CD8-positive, alpha-beta memory T cell (primary cell): ENCODE measurements at regions not wholly inside any gene's neighbourhood (a gene's known extent, or its start where the extent isn't known, plus 50 kb on each side); places are given as distances from the start of the nearest gene placed in this dataset.

Experiments
- CTCF ChIA-PET: fragments of 350-600 bp; sonication (Branson Sonifier 250); formaldehyde crosslinking; loops from one replicate; lab custom pipeline; 2021; ENCODE audit warnings: antibody characterized with exemption; lab: Charles Lee
- POLR2A ChIA-PET: fragments of 350-600 bp; sonication (Branson Sonifier 250); formaldehyde crosslinking; loops from one replicate; lab custom pipeline; 2021; ENCODE audit warnings: antibody characterized with exemption; lab: Charles Lee
- DNase-seq, 5 donors: peaks; one replicate each; pipeline versions ENCODE4 v3.0.0 to v3.0.0-alpha.2; 2020 to 2022; ENCODE audit warnings: mixed read lengths in 1 of 5
- H3K27ac ChIP-seq: one replicate; pipeline ENCODE4 v1.7.0; 2013; ENCODE audit warnings: low read depth, mild to moderate bottlenecking, low read length, moderate library complexity
- H3K27me3 ChIP-seq: 2 replicates; pipeline ENCODE4 v1.7.0; 2013; ENCODE audit warnings: low read length, mild to moderate bottlenecking; ENCODE audit not compliant: insufficient read depth, poor library complexity, severe bottlenecking
- H3K36me3 ChIP-seq: 2 replicates; pipeline ENCODE4 v1.7.0; 2013; ENCODE audit warnings: mild to moderate bottlenecking, low read length, moderate library complexity; ENCODE audit not compliant: insufficient read depth
- H3K4me1 ChIP-seq: 2 replicates; pipeline ENCODE4 v1.7.0; 2013; ENCODE audit warnings: mild to moderate bottlenecking, low read length, moderate library complexity; ENCODE audit not compliant: insufficient read depth
- H3K4me3 ChIP-seq: 2 replicates; pipeline ENCODE4 v1.7.0; 2013; ENCODE audit warnings: mild to moderate bottlenecking, low read length
- H3K9me3 ChIP-seq: 2 replicates; pipeline ENCODE4 v1.7.0; 2013; ENCODE audit warnings: mild to moderate bottlenecking, low read length
- H3K27ac Mint-ChIP-seq, 8 donors: one replicate each; pipeline ENCODE4 v1.8.0; 2020 to 2021; ENCODE audit warnings: mixed read lengths in 8 of 8, mild to moderate bottlenecking in 6 of 8, inconsistent platforms in 3 of 8, moderate library complexity in 3 of 8
- H3K27me3 Mint-ChIP-seq, 2 donors: one replicate each; pipeline ENCODE4 v1.8.0; 2020 to 2021; ENCODE audit warnings: mixed read lengths in 2 of 2, mild to moderate bottlenecking in 1 of 2, moderate library complexity in 1 of 2
- H3K36me3 Mint-ChIP-seq, 3 donors: one replicate each; pipeline ENCODE4 v1.8.0; 2020 to 2021; ENCODE audit warnings: mixed read lengths in 3 of 3, inconsistent platforms in 1 of 3, mild to moderate bottlenecking in 1 of 3
- H3K4me1 Mint-ChIP-seq, 3 donors: one replicate each; pipeline ENCODE4 v1.8.0; 2020 to 2021; ENCODE audit warnings: mixed read lengths in 3 of 3, inconsistent platforms in 1 of 3, mild to moderate bottlenecking in 1 of 3
- H3K4me3 Mint-ChIP-seq, 7 donors: one replicate each; pipeline ENCODE4 v1.8.0; 2020 to 2021; ENCODE audit warnings: mixed read lengths in 7 of 7, mild to moderate bottlenecking in 6 of 7, moderate library complexity in 4 of 7, inconsistent platforms in 2 of 7
- H3K9me3 Mint-ChIP-seq, 5 donors: one replicate each; pipeline ENCODE4 v1.8.0; 2020 to 2022; ENCODE audit warnings: mixed read lengths in 5 of 5, mild to moderate bottlenecking in 3 of 5, moderate library complexity in 2 of 5, inconsistent platforms in 1 of 5

- H3K36me3 Mint-ChIP-seq, result no peaks in the 10 kb centered on the region
- CTCF ChIA-PET, result no interaction called here
- no peaks in the 10 kb centered on the region for H3K4me1 ChIP-seq
Measured at GRCh38 chr14:85093631-85094330, 436.2 kb upstream of the FLRT2 start.

DNA sequence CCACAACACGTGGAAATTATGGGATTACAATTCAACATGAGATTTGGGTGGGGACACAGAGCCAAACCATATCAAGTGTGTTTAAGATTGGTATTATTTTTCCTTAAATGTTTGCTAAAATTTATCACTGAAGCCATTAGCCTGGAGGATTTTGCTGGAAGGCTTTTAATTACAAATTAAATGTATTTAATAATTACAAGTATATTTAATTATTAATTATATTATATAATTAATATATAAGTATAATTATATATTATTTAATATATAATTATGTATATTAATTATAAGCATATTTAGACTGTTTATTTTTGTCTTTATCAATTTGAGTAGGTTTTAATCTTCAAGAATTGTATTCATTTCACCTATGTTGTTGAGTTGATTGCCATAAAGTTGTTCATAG, 427.4 kb upstream of the FLRT2 start:
- H3K4me1 ChIP-seq, result no peaks in the 10 kb centered on the region
- Mint-ChIP-seq H3K36me3 (no peaks in the 10 kb centered on the region), H3K27ac (no peak overlapping the region), H3K27me3 (no peaks in the 10 kb centered on the region), H3K4me3 (no peak overlapping the region), H3K4me1 (no peaks in the 10 kb centered on the region), H3K9me3 (peaks cover 0 to 14% (median 6%) of the 10 kb centered on the region in 5 donors)
- CTCF ChIA-PET, result no interaction called here
- no peaks in the 10 kb centered on the region for H3K27me3 ChIP-seq
- no peak for DNase-seq
- no peaks in the 10 kb centered on the region for H3K36me3 ChIP-seq
- H3K9me3 ChIP-seq, result no peaks in the 10 kb centered on the region
- no peak overlapping the region for H3K27ac ChIP-seq
- POLR2A ChIA-PET, result no interaction called here
- H3K4me3 ChIP-seq, result no peak overlapping the region

More at GRCh38 chr14:85093631-85094330, 436.2 kb upstream of the FLRT2 start:
- peaks cover 0 to 13% (median 1%) of the 10 kb centered on the region in 5 donors for H3K9me3 Mint-ChIP-seq
- no peaks in the 10 kb centered on the region for H3K27me3 ChIP-seq
- no peak overlapping the region for H3K4me3 Mint-ChIP-seq
- POLR2A ChIA-PET, result no interaction called here
- H3K4me3 ChIP-seq, result no peak overlapping the region
- H3K9me3 ChIP-seq, result no peaks in the 10 kb centered on the region
- no peaks in the 10 kb centered on the region for H3K36me3 ChIP-seq
- no peak for DNase-seq
- no peak overlapping the region for H3K27ac ChIP-seq
- no peak overlapping the region for H3K27ac Mint-ChIP-seq
- no peaks in the 10 kb centered on the region for H3K27me3 Mint-ChIP-seq
- H3K4me1 Mint-ChIP-seq, result no peaks in the 10 kb centered on the region

DNA sequence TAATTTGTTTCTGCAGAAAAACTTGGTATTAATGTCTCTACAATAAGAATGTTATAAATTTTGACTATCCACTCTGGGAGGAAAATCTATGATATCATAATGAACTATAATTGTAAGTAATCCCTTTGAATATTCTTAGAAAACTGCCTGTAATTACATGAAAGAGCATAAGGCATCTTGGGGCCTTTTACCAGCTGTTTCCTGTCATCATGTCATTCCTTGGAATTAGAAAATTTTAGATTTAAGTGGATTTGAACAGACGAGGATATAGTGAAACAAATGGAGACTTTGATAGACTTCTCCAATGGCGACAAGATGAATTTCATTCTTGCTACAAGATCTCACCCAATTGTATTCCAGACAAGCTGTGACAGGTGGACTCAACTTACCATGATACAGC, 423.4 kb upstream of the FLRT2 start:
- Histone ChIP-seq H3K9me3 (no peaks in the 10 kb centered on the region), H3K27me3 (no peaks in the 10 kb centered on the region), H3K4me3 (no peak overlapping the region), H3K27ac (no peak overlapping the region), H3K4me1 (no peaks in the 10 kb centered on the region), H3K36me3 (no peaks in the 10 kb centered on the region)
- POLR2A ChIA-PET, result no interaction called here
- Mint-ChIP-seq H3K36me3 (no peaks in the 10 kb centered on the region), H3K4me1 (no peaks in the 10 kb centered on the region), H3K27ac (no peak overlapping the region), H3K9me3 (peaks cover 0 to 17% (median 8%) of the 10 kb centered on the region in 5 donors), H3K27me3 (no peaks in the 10 kb centered on the region), H3K4me3 (no peak overlapping the region)
- DNase-seq, result no peak
- CTCF ChIA-PET, result no interaction called here

- H3K27ac Mint-ChIP-seq, result no peak overlapping the region
- ChIA-PET POLR2A (no interaction called here), CTCF (no interaction called here)
- no peaks in the 10 kb centered on the region for H3K4me1 ChIP-seq
- H3K4me3 Mint-ChIP-seq, result no peak overlapping the region
- no peak overlapping the region for H3K27ac ChIP-seq
- DNase-seq, result no peak
- H3K36me3 Mint-ChIP-seq, result no peaks in the 10 kb centered on the region
- H3K27me3 ChIP-seq, result no peaks in the 10 kb centered on the region
- H3K9me3 ChIP-seq, result no peaks in the 10 kb centered on the region
- no peak overlapping the region for H3K4me3 ChIP-seq
- H3K9me3 Mint-ChIP-seq, result peaks cover 5 to 29% (median 21%) of the 10 kb centered on the region in 5 donors
- H3K36me3 ChIP-seq, result no peaks in the 10 kb centered on the region
- H3K27me3 Mint-ChIP-seq, result no peaks in the 10 kb centered on the region
- H3K4me1 Mint-ChIP-seq, result no peaks in the 10 kb centered on the region
Measured at GRCh38 chr14:85112762-85113161, 417.2 kb upstream of the FLRT2 start.

- H3K4me3 ChIP-seq, result no peak overlapping the region
- CTCF ChIA-PET, result no interaction called here
- no peaks in the 10 kb centered on the region for H3K36me3 Mint-ChIP-seq
- POLR2A ChIA-PET, result no interaction called here
- no peaks in the 10 kb centered on the region for H3K27me3 Mint-ChIP-seq
- H3K9me3 Mint-ChIP-seq, result peaks cover 1 to 45% (median 26%) of the 10 kb centered on the region in 5 donors
- no peak overlapping the region for H3K4me3 Mint-ChIP-seq
- DNase-seq, result no peak
- H3K4me1 Mint-ChIP-seq, result no peaks in the 10 kb centered on the region
- H3K27ac ChIP-seq, result no peak overlapping the region
- H3K4me1 ChIP-seq, result no peaks in the 10 kb centered on the region
- no peak overlapping the region for H3K27ac Mint-ChIP-seq
- H3K9me3 ChIP-seq, result no peaks in the 10 kb centered on the region
- no peaks in the 10 kb centered on the region for H3K36me3 ChIP-seq
- H3K27me3 ChIP-seq, result no peaks in the 10 kb centered on the region
Measured at GRCh38 chr14:85115921-85116320, 414.0 kb upstream of the FLRT2 start.

DNA sequence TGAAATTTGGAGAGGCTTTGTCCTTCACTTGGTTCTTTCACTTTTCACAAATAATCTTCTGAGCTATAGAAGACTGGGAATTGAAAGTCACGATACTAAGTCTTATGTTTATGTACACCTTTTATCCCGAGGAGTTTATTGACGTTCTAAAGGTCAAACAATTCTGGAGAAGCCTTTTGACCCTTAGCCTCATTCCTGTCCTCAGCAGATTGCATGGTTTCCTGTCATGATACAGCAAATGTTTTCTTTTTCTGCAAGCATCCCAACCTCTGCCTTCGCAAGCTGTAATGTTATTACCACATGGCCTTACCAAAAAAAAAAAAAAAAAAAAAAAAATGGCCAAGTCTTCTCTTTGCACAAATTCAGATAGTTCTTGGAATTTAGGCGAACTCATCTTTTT, 411.7 kb upstream of the FLRT2 start:
- Mint-ChIP-seq H3K36me3 (no peaks in the 10 kb centered on the region), H3K4me1 (no peaks in the 10 kb centered on the region), H3K27ac (no peak overlapping the region), H3K27me3 (no peaks in the 10 kb centered on the region), H3K9me3 (peaks cover 0 to 54% (median 13%) of the 10 kb centered on the region in 5 donors), H3K4me3 (no peak overlapping the region)
- H3K36me3 ChIP-seq, result no peaks in the 10 kb centered on the region
- H3K27ac ChIP-seq, result no peak overlapping the region
- H3K27me3 ChIP-seq, result no peaks in the 10 kb centered on the region
- no peaks in the 10 kb centered on the region for H3K4me1 ChIP-seq
- no peak for DNase-seq
- H3K9me3 ChIP-seq, result no peaks in the 10 kb centered on the region
- no peak overlapping the region for H3K4me3 ChIP-seq
- ChIA-PET CTCF (no interaction called here), POLR2A (no interaction called here)

- H3K27ac ChIP-seq, result no peak overlapping the region
- ChIA-PET CTCF (no interaction called here), POLR2A (no interaction called here)
- H3K9me3 ChIP-seq, result no peaks in the 10 kb centered on the region
- H3K4me3 Mint-ChIP-seq, result no peak overlapping the region
- H3K4me3 ChIP-seq, result no peak overlapping the region
- H3K27ac Mint-ChIP-seq, result no peak overlapping the region
- H3K36me3 Mint-ChIP-seq, result no peaks in the 10 kb centered on the region
- no peaks in the 10 kb centered on the region for H3K4me1 ChIP-seq
- DNase-seq, result no peak
- H3K27me3 Mint-ChIP-seq, result no peaks in the 10 kb centered on the region
- no peaks in the 10 kb centered on the region for H3K4me1 Mint-ChIP-seq
- H3K36me3 ChIP-seq, result no peaks in the 10 kb centered on the region
- H3K9me3 Mint-ChIP-seq, result peaks cover 5 to 43% (median 15%) of the 10 kb centered on the region in 5 donors
- H3K27me3 ChIP-seq, result no peaks in the 10 kb centered on the region
Measured at GRCh38 chr14:85122690-85123089, 407.3 kb upstream of the FLRT2 start.

DNA sequence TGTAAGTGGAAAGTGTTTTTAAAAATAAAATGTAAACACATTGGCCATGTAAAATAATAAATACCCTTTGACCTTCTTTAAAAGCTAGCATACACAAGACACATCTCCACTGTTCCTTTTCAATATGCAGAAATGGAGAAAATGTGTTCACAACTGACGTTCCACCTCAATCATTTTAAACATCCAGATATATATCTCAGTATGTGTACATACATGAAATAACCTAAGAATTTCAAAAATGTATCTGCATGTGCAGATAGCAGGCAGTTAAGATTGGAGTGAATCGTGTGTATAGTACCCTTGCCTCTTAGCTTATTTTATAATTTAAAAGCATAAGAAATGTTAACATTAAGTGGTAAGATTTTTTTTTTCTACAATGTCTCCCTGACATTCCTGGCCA, 406.2 kb upstream of the FLRT2 start:
- POLR2A ChIA-PET, result no interaction called here

More for the DNA sequence above, 406.2 kb upstream of the FLRT2 start:
- Mint-ChIP-seq H3K36me3 (no peaks in the 10 kb centered on the region), H3K4me3 (no peak overlapping the region), H3K27me3 (no peaks in the 10 kb centered on the region), H3K27ac (no peak overlapping the region), H3K9me3 (peaks cover 7 to 47% (median 14%) of the 10 kb centered on the region in 5 donors), H3K4me1 (no peaks in the 10 kb centered on the region)
- no peak overlapping the region for H3K27ac ChIP-seq
- no peak overlapping the region for H3K4me3 ChIP-seq
- no peak for DNase-seq
- no peaks in the 10 kb centered on the region for H3K9me3 ChIP-seq
- CTCF ChIA-PET, result no interaction called here
- no peaks in the 10 kb centered on the region for H3K27me3 ChIP-seq
- no peaks in the 10 kb centered on the region for H3K36me3 ChIP-seq
- no peaks in the 10 kb centered on the region for H3K4me1 ChIP-seq
